BJ (cell line): ENCODE measurements at regions not wholly inside any gene's neighbourhood (a gene's known extent, or its start where the extent isn't known, plus 50 kb on each side); places are given as distances from the start of the nearest gene placed in this dataset.

Experiments
- CTCF ChIA-PET: fragments of 350-600 bp; formaldehyde crosslinking; extraction: SDS; loops from one replicate; lab custom pipeline; 2021; ENCODE audit warnings: antibody characterized with exemption, inconsistent platforms; lab: Yijun Ruan, JAX
- POLR2A ChIA-PET: fragments of 300-600 bp; sonication (Branson Sonifier 250); formaldehyde crosslinking; extraction: SDS; loops from one replicate; lab custom pipeline; 2021; ENCODE audit warnings: antibody characterized with exemption; lab: Charles Lee
- DNase-seq: peaks from one replicate; pipeline ENCODE4 v3.0.0-alpha.2; 2011; ENCODE audit warnings: low read depth
- H3K27me3 ChIP-seq: 2 replicates; pipeline ENCODE4 v1.6.0; 2011; ENCODE audit warnings: low read length; ENCODE audit not compliant: control insufficient read depth, insufficient read depth
- H3K36me3 ChIP-seq: 2 replicates; pipeline ENCODE4 v1.5.1; 2011; ENCODE audit warnings: low read length; ENCODE audit not compliant: control insufficient read depth, insufficient read depth
- H3K4me3 ChIP-seq: 2 replicates; pipeline ENCODE4 v1.5.1; 2011; ENCODE audit warnings: low read depth, mild to moderate bottlenecking, control low read depth, low read length
- TF ChIP-seq, protein P1 (sequence below): IDR thresholded peaks from 2 replicates; pipeline ENCODE4 v1.5.1; 2011; ENCODE audit warnings: low read depth, mild to moderate bottlenecking, control low read depth, inconsistent platforms, low read length, moderate library complexity; ENCODE audit not compliant: insufficient read depth

DNA sequence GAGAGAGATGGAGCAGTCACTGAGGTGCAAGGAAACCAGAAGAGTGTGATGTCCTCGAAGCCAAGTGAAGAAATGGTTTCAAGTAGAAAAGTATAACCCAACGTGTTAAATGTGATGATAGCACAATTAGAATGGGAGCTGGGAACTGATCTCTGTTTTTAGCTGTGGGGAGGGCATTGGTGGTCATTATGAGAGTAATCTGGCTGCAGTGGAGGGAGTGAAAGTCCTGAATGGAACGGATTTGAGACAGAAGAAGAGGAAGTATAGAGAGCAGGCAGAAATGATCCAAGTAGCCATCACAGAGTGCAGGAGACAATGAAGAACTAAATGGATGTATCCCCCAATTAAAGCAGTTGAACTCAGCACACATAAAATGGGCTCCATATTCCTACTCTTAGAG lies 235.3 kb downstream of the IGSF11 start:
- Histone ChIP-seq H3K27me3 (no peaks in the 10 kb centered on the region), H3K36me3 (no peaks in the 10 kb centered on the region), H3K4me3 (no peak overlapping the region)
- TF ChIP-seq, protein P1, sequence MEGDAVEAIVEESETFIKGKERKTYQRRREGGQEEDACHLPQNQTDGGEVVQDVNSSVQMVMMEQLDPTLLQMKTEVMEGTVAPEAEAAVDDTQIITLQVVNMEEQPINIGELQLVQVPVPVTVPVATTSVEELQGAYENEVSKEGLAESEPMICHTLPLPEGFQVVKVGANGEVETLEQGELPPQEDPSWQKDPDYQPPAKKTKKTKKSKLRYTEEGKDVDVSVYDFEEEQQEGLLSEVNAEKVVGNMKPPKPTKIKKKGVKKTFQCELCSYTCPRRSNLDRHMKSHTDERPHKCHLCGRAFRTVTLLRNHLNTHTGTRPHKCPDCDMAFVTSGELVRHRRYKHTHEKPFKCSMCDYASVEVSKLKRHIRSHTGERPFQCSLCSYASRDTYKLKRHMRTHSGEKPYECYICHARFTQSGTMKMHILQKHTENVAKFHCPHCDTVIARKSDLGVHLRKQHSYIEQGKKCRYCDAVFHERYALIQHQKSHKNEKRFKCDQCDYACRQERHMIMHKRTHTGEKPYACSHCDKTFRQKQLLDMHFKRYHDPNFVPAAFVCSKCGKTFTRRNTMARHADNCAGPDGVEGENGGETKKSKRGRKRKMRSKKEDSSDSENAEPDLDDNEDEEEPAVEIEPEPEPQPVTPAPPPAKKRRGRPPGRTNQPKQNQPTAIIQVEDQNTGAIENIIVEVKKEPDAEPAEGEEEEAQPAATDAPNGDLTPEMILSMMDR = no peak
- DNase-seq = no peak
- ChIA-PET POLR2A (no interaction called here), CTCF (no interaction called here)

- no peak for DNase-seq
- H3K36me3 ChIP-seq = no peaks in the 10 kb centered on the region
- ChIA-PET CTCF (no interaction called here), POLR2A (no interaction called here)
- TF ChIP-seq, protein P1 = no peak
- H3K4me3 ChIP-seq = no peak overlapping the region
- no peaks in the 10 kb centered on the region for H3K27me3 ChIP-seq
These were observed 232.7 kb downstream of the IGSF11 start for GRCh38 chr3:118801899-118802298.

- no peak for DNase-seq
- ChIA-PET POLR2A (no interaction called here), CTCF (interaction anchor here (1.7 kb wide), 1 partner anchor 14 kb away, joined by 6 read pairs; no protein-coding TSS in a partner anchor)
- Histone ChIP-seq H3K36me3 (no peaks in the 10 kb centered on the region), H3K27me3 (no peaks in the 10 kb centered on the region), H3K4me3 (no peak overlapping the region)
- TF ChIP-seq, protein P1 = no peak
These were observed 232.1 kb downstream of the IGSF11 start for GRCh38 chr3:118802325-118803095.

DNA sequence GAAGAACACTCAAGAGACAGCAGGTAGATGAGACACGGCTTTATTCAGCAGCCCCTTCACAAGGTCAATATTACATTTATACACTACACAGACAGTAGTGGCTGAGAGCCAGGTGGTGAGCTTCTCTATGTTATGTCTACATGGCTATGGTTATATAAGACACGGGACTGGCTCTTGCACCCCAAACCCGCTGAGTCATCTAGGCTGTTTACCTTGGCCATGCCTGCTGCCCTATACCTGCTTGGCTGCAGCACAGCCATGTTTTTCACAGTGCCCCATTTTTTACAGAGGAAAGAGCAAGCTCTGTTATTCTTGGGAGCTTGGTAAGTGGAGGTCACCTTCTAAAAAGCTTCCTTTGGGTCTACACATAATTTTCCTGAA lies 231.6 kb downstream of the IGSF11 start:
- no peaks in the 10 kb centered on the region for H3K36me3 ChIP-seq
- ChIA-PET POLR2A (no interaction called here), CTCF (interaction anchor here (1.7 kb wide), 1 partner anchor 14 kb away, joined by 6 read pairs; no protein-coding TSS in a partner anchor)
- no peak overlapping the region for H3K4me3 ChIP-seq
- no peaks in the 10 kb centered on the region for H3K27me3 ChIP-seq
- DNase-seq = no peak
- TF ChIP-seq, protein P1 = no peak

- ChIA-PET POLR2A (no interaction called here), CTCF (no interaction called here)
- Histone ChIP-seq H3K4me3 (no peak overlapping the region), H3K36me3 (no peaks in the 10 kb centered on the region), H3K27me3 (no peaks in the 10 kb centered on the region)
- DNase-seq = no peak
- TF ChIP-seq, protein P1 = no peak
These were observed 229.6 kb downstream of the IGSF11 start for GRCh38 chr3:118805007-118805406.
